Calu3 (cell line): ENCODE measurements at regions not wholly inside any gene's neighbourhood (a gene's known extent, or its start where the extent isn't known, plus 50 kb on each side); places are given as distances from the start of the nearest gene placed in this dataset.

Experiments used
- BruUV-seq: library from RNA; stranded (reverse); fragments of 400-500 nt; replicated peaks from 2 replicates; lab custom pipeline; 2021; lab: Mats Ljungman, UMichigan
- CTCF ChIA-PET: fragments of 300-600 bp; sonication (Branson Sonifier 250); formaldehyde crosslinking; loops from one replicate; lab custom pipeline; 2022; ENCODE audit warnings: antibody characterized with exemption; lab: Charles Lee
- DNase-seq: peaks from one replicate; pipeline ENCODE4 v3.0.0; 2022
- H3K27ac Mint-ChIP-seq: one replicate; pipeline ENCODE4 v1.8.0; 2022; ENCODE audit warnings: mixed read lengths; ENCODE audit not compliant: unreplicated experiment
- H3K27me3 Mint-ChIP-seq: one replicate; pipeline ENCODE4 v1.8.0; 2022; ENCODE audit warnings: mixed read lengths; ENCODE audit not compliant: unreplicated experiment
- H3K36me3 Mint-ChIP-seq: one replicate; pipeline ENCODE4 v1.8.0; 2022; ENCODE audit warnings: mild to moderate bottlenecking, moderate library complexity, mixed read lengths; ENCODE audit not compliant: insufficient read depth, unreplicated experiment
- H3K4me1 Mint-ChIP-seq: one replicate; pipeline ENCODE4 v1.8.0; 2022; ENCODE audit warnings: mild to moderate bottlenecking, low read depth, mixed read lengths; ENCODE audit not compliant: unreplicated experiment
- H3K4me3 Mint-ChIP-seq: one replicate; pipeline ENCODE4 v1.8.0; 2022; ENCODE audit warnings: mild to moderate bottlenecking, low read depth, moderate library complexity, mixed read lengths; ENCODE audit not compliant: unreplicated experiment
- H3K9me3 Mint-ChIP-seq: one replicate; pipeline ENCODE4 v1.8.0; 2022; ENCODE audit warnings: low read depth, mixed read lengths; ENCODE audit not compliant: unreplicated experiment
- CTCF ChIP-seq: fragments of 200-600 bp; IDR thresholded peaks from one replicate; pipeline ENCODE4 v1.8.0; 2022; ENCODE audit warnings: antibody characterized with exemption; ENCODE audit not compliant: unreplicated experiment
- intact Hi-C: fragments of 100-400 bp; cut with micrococcal nuclease; formaldehyde crosslinking; loops from one replicate; pipeline ENCODE4 v1.10.0; 2022; ENCODE audit not compliant: unreplicated experiment

- Mint-ChIP-seq H3K4me3 (no peak overlapping the region), H3K9me3 (peaks cover 2% of the 10 kb centered on the region), H3K27ac (no peak overlapping the region), H3K27me3 (no peaks in the 10 kb centered on the region), H3K36me3 (no peaks in the 10 kb centered on the region), H3K4me1 (no peaks in the 10 kb centered on the region)
- intact Hi-C loops = no loop called here
- CTCF ChIA-PET = no interaction called here
- no peak for TF ChIP-seq CTCF
- BruUV-seq = no TSS peak
- DNase-seq = no peak
Measured at GRCh38 chr17:52465407-52465806, 306.9 kb upstream of the CA10 start.

GRCh38 chr17:52451294-52451861 is 292.9 kb upstream of the CA10 start:
- no peak for DNase-seq
- TF ChIP-seq CTCF = no peak
- intact Hi-C loops = no loop called here
- H3K36me3 Mint-ChIP-seq = no peaks in the 10 kb centered on the region
- no peaks in the 10 kb centered on the region for H3K4me1 Mint-ChIP-seq
- no peaks in the 10 kb centered on the region for H3K27me3 Mint-ChIP-seq
- H3K9me3 Mint-ChIP-seq = no peaks in the 10 kb centered on the region
- no peak overlapping the region for H3K27ac Mint-ChIP-seq
- CTCF ChIA-PET = no interaction called here
- H3K4me3 Mint-ChIP-seq = no peak overlapping the region
- BruUV-seq = no TSS peak

- BruUV-seq = no TSS peak
- Mint-ChIP-seq H3K4me1 (no peaks in the 10 kb centered on the region), H3K27me3 (no peaks in the 10 kb centered on the region), H3K9me3 (peaks cover 8% of the 10 kb centered on the region), H3K4me3 (no peak overlapping the region), H3K36me3 (no peaks in the 10 kb centered on the region), H3K27ac (no peak overlapping the region)
- DNase-seq = no peak
- no peak for TF ChIP-seq CTCF
- CTCF ChIA-PET = no interaction called here
- intact Hi-C loops = no loop called here
Measured at GRCh38 chr17:52442350-52442749, 283.8 kb upstream of the CA10 start.

DNA sequence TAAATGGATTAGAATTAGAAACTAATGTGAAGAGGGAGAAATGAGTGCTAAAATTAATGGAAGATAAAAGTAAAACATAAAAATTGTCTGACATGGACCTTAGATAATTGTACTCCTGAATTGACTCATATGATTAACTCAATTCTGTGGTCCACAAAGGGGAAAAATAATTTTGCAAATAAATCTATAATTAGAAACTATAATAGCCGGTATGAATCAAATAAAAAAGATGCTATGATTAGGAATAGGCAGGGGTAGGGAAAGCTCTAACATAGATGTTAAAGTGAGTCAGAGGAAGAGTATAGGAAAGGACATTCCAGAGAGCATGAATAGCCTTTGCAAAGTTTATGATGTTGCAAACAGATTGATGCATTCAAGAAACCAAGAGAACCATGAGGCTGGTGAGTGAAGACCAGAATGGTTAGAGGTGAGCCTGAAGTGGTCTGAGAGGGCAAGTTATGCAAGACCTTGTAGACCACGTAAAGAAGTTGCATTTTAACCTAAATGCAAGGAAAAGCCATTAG is 262.1 kb upstream of the CA10 start:
- TF ChIP-seq CTCF = no peak
- no TSS peak for BruUV-seq
- Mint-ChIP-seq H3K9me3 (peaks cover 4% of the 10 kb centered on the region), H3K27ac (no peak overlapping the region), H3K4me3 (no peak overlapping the region), H3K4me1 (no peaks in the 10 kb centered on the region), H3K27me3 (no peaks in the 10 kb centered on the region), H3K36me3 (no peaks in the 10 kb centered on the region)
- intact Hi-C loops = no loop called here
- DNase-seq = no peak
- CTCF ChIA-PET = no interaction called here
